Transverse colon (tissue), 4 donors: ENCODE measurements at regions not wholly inside any gene's neighbourhood (a gene's known extent, or its start where the extent isn't known, plus 50 kb on each side); places are given as distances from the start of the nearest gene placed in this dataset.

Source experiments
- DNase-seq: peaks from one replicate; pipeline ENCODE4 v3.0.0-alpha.2; 2019
- H3K27ac ChIP-seq, 4 donors: fragments of 200-600 bp; sonication (generic); 2 replicates each; pipeline ENCODE4 v1.5.1; 2016 to 2018; ENCODE audit warnings: inconsistent platforms in 4 of 4
- H3K27me3 ChIP-seq: fragments of 200-600 bp; sonication (generic); 2 replicates; pipeline ENCODE4 v1.5.1; 2017; ENCODE audit warnings: inconsistent platforms
- H3K36me3 ChIP-seq, 4 donors: fragments of 200-600 bp; sonication (generic); 2 replicates each; pipeline ENCODE4 v1.5.1; 2017 to 2019; ENCODE audit warnings: inconsistent platforms in 4 of 4
- H3K4me1 ChIP-seq, 4 donors: fragments of 200-600 bp; sonication (generic); 2 replicates each; pipeline ENCODE4 v1.5.1; 2017 to 2020; ENCODE audit warnings: inconsistent platforms in 4 of 4
- H3K4me3 ChIP-seq, 4 donors: fragments of 200-600 bp; sonication (generic); 1 replicate in 1 of 4; 2 replicates in 3 of 4; pipeline versions ENCODE4 v1.5.1 to v1.6.1; 2017 to 2019; ENCODE audit warnings: inconsistent platforms in 4 of 4
- H3K9me3 ChIP-seq, 2 donors: fragments of 200-600 bp; sonication (generic); 2 replicates each; pipeline ENCODE4 v1.5.1; 2017 to 2019; ENCODE audit warnings: inconsistent platforms in 2 of 2
- CTCF ChIP-seq, 5 experiments: fragments of 200-600 bp in 3 of 5; fragments of 450-650 bp in 2 of 5; sonication (generic) in 3 of 5; IDR thresholded peaks; 1 replicate in 2 of 5; 2 replicates in 3 of 5; pipeline ENCODE4 v1.5.1; 2016 to 2017; ENCODE audit warnings: antibody characterized with exemption in 5 of 5, inconsistent platforms in 3 of 5, mild to moderate bottlenecking in 2 of 5, moderate library complexity in 1 of 5
- EP300 ChIP-seq: sonication (generic); formaldehyde crosslinking; IDR thresholded peaks from one replicate; pipeline ENCODE4 v1.6.1; 2017; ENCODE audit warnings: antibody characterized with exemption, low read depth
- POLR2A ChIP-seq: fragments of 450-650 bp; IDR thresholded peaks from one replicate; pipeline ENCODE4 v1.6.1; 2016; ENCODE audit warnings: antibody characterized with exemption, mild to moderate bottlenecking, moderate library complexity
- POLR2AphosphoS5 ChIP-seq, 3 donors: sonication (generic); formaldehyde crosslinking; IDR thresholded peaks; one replicate each; pipeline ENCODE4 v1.6.1; 2016; ENCODE audit warnings: antibody characterized with exemption in 3 of 3
- WGBS, 2 donors: methylation state at CpG; one replicate each; pipeline ENCODE4 v1.1.5; 2018; ENCODE audit warnings: low coverage in 1 of 2; 5-methylcytosine and 5-hydroxymethylcytosine counted together
- in situ Hi-C, 4 donors: fragments of 200-750 bp; cut with MboI; loops; one replicate each; pipeline versions ENCODE4 v1.15.0 to v1.15.1; 2017; ENCODE audit warnings: low sequenced_read_pairs in 3 of 4, low pct_ligation_motif_present in 1 of 4, low pct_unique_long_range_greater_than_20kb in 1 of 4
- intact Hi-C: fragments of 100-400 bp; cut with DNase I; formaldehyde crosslinking; loops from one replicate; pipeline ENCODE4 v1.15.1; 2023; ENCODE audit warnings: low total_unique reads

- DNase-seq, result no peak
- Histone ChIP-seq H3K27ac (no peak overlapping the region), H3K4me3 (no peak overlapping the region), H3K36me3 (no peaks in the 10 kb centered on the region), H3K9me3 (no peaks in the 10 kb centered on the region), H3K4me1 (no peaks in the 10 kb centered on the region), H3K27me3 (no peaks in the 10 kb centered on the region)
- WGBS, 2 donors, result 73 to 78% methylated on average over 2 of the region's 2 CpGs
- in situ Hi-C loops, result no loop called here
- intact Hi-C loops, result no loop called here
- TF ChIP-seq EP300 (no peak), CTCF (IDR thresholded peaks at IDR 0.05) (no peak), POLR2A (no peak), POLR2AphosphoS5 (IDR thresholded peaks at IDR 0.05) (no peak)
These were observed 1308.0 kb downstream of the EPHA7 start for GRCh38 chr6:92111386-92111785.

GRCh38 chr6:92110403-92110802 is 1309.0 kb downstream of the EPHA7 start:
- WGBS, 2 donors, result 32 to 35% methylated on average over 4 of the region's 4 CpGs
- intact Hi-C loops (no loop called here), in situ Hi-C loops (no loop called here)
- TF ChIP-seq EP300, result no peak
- no peak for TF ChIP-seq POLR2A
- no peak for TF ChIP-seq CTCF (IDR thresholded peaks at IDR 0.05)
- no peak for TF ChIP-seq POLR2AphosphoS5 (IDR thresholded peaks at IDR 0.05)
- H3K4me3 ChIP-seq, result no peak overlapping the region
- no peak for DNase-seq
- no peak overlapping the region for H3K27ac ChIP-seq
- H3K36me3 ChIP-seq, result no peaks in the 10 kb centered on the region
- no peaks in the 10 kb centered on the region for H3K27me3 ChIP-seq
- H3K4me1 ChIP-seq, result no peaks in the 10 kb centered on the region
- H3K9me3 ChIP-seq, result no peaks in the 10 kb centered on the region

GRCh38 chr6:92109956-92110355 is 1309.4 kb downstream of the EPHA7 start:
- DNase-seq, result no peak
- Histone ChIP-seq H3K27ac (no peak overlapping the region), H3K27me3 (no peaks in the 10 kb centered on the region), H3K9me3 (no peaks in the 10 kb centered on the region), H3K4me1 (no peaks in the 10 kb centered on the region), H3K4me3 (no peak overlapping the region), H3K36me3 (no peaks in the 10 kb centered on the region)
- WGBS, 2 donors, result 8 to 68% methylated on average over 1 to 5 of the region's 5 CpGs
- TF ChIP-seq CTCF (IDR thresholded peaks at IDR 0.05) (no peak), POLR2AphosphoS5 (IDR thresholded peaks at IDR 0.05) (no peak), POLR2A (no peak), EP300 (no peak)
- intact Hi-C loops, result loop anchor here (5.0 kb wide), 1 partner anchor 912 kb away; no protein-coding TSS in a partner anchor
- in situ Hi-C loops, result no loop called here

GRCh38 chr6:92109256-92109655 is 1310.1 kb downstream of the EPHA7 start:
- intact Hi-C loops, result loop anchor here (5.0 kb wide), 1 partner anchor 913 kb away; no protein-coding TSS in a partner anchor
- H3K36me3 ChIP-seq, result no peaks in the 10 kb centered on the region
- H3K27me3 ChIP-seq, result no peaks in the 10 kb centered on the region
- no peak overlapping the region for H3K4me3 ChIP-seq
- no peak overlapping the region for H3K27ac ChIP-seq
- TF ChIP-seq EP300 (no peak), CTCF (IDR thresholded peaks at IDR 0.05) (no peak), POLR2A (no peak), POLR2AphosphoS5 (IDR thresholded peaks at IDR 0.05) (no peak)
- no peaks in the 10 kb centered on the region for H3K4me1 ChIP-seq
- H3K9me3 ChIP-seq, result no peaks in the 10 kb centered on the region
- no peak for DNase-seq
- WGBS, 2 donors, result 97% methylated on average over 7 of the region's 13 CpGs; no CpG with 5 or more reads in 1 of the 2 donors
- in situ Hi-C loops, result no loop called here
